ENCODE measurements at regions not wholly inside any gene's neighbourhood (a gene's known extent, or its start where the extent isn't known, plus 50 kb on each side); places are given as distances from the start of the nearest gene placed in this dataset.
"Not testable (repeated sequence)": the region's sequence is repeated elsewhere in the genome, so short reads cannot be mapped to it uniquely, and the experiment has no call there.

- DNase-seq (ENCODE audit: low read depth, low spot score) = no peak
These were observed 88.8 kb upstream of the EEF2KMT start for GRCh38 chr16:5186381-5186903.

- DNase-seq (ENCODE audit: low read depth, low spot score) = no peak
These were observed 78.9 kb upstream of the EEF2KMT start for GRCh38 chr16:5176505-5176904.

GRCh38 chr16:5175266-5175665 lies 77.7 kb upstream of the EEF2KMT start:
- DNase-seq (ENCODE audit: low read depth, low spot score) = no peak

GRCh38 chr16:5166486-5166885 lies 68.9 kb upstream of the EEF2KMT start:
- no peak for DNase-seq (ENCODE audit: low read depth, low spot score)

- DNase-seq (ENCODE audit: low read depth, low spot score) = not testable (repeated sequence)
These were observed 67.8 kb upstream of the EEF2KMT start for GRCh38 chr16:5165429-5165828.

- DNase-seq (ENCODE audit: low read depth, low spot score) = not testable (repeated sequence)
These were observed 65.2 kb upstream of the EEF2KMT start for GRCh38 chr16:5162801-5163200.

- DNase-seq (ENCODE audit: low read depth, low spot score) = not testable (repeated sequence)
These were observed 64.3 kb upstream of the EEF2KMT start for GRCh38 chr16:5161888-5162287.

GRCh38 chr16:5160010-5160409 lies 62.4 kb upstream of the EEF2KMT start:
- not testable (repeated sequence) for DNase-seq (ENCODE audit: low read depth, low spot score)

GRCh38 chr16:5159537-5159936 lies 61.9 kb upstream of the EEF2KMT start:
- DNase-seq (ENCODE audit: low read depth, low spot score) = not testable (repeated sequence)

- DNase-seq (ENCODE audit: low read depth, low spot score) = no peak
These were observed 60.9 kb upstream of the EEF2KMT start for GRCh38 chr16:5158494-5158893.

GRCh38 chr16:5156486-5156885 lies 58.9 kb upstream of the EEF2KMT start:
- not testable (repeated sequence) for DNase-seq (ENCODE audit: low read depth, low spot score)

- DNase-seq (ENCODE audit: low read depth, low spot score) = not testable (repeated sequence)
These were observed 56.4 kb upstream of the EEF2KMT start for GRCh38 chr16:5154006-5154405.

- not testable (repeated sequence) for DNase-seq (ENCODE audit: low read depth, low spot score)
These were observed 53.8 kb upstream of the EEF2KMT start for GRCh38 chr16:5151409-5151808.

All from activated naive CD8-positive, alpha-beta T cell treated with anti-CD3 and anti-CD28 coated beads, Interleukin-2, amount 50 U/mL, for 16 hours (primary cell).